ENCODE measurements at regions not wholly inside any gene's neighbourhood (a gene's known extent, or its start where the extent isn't known, plus 50 kb on each side); places are given as distances from the start of the nearest gene placed in this dataset.

- TF ChIP-seq POLR2A (IDR thresholded peaks at IDR 0.05; ENCODE audit: low read depth, low read length) (no peak), POLR2AphosphoS5 (IDR thresholded peaks at IDR 0.05; ENCODE audit: low read depth, low read length) (no peak), SPI1 (IDR thresholded peaks at IDR 0.05; ENCODE audit: low read depth, low read length) (no peak), TAF1 (IDR thresholded peaks at IDR 0.05; ENCODE audit: low read depth, low read length) (no peak), POU2F2 (IDR thresholded peaks at IDR 0.05; ENCODE audit: low read depth, low read length) (no peak), PAX5 (IDR thresholded peaks at IDR 0.05; ENCODE audit: insufficient read depth, low read length, severe bottlenecking) (no peak)
These were observed 199.8 kb downstream of the SMC2 start for GRCh38 chr9:104293877-104294276.

All from GM12891 (cell line).